GM19193 (cell line): ENCODE measurements at regions not wholly inside any gene's neighbourhood (a gene's known extent, or its start where the extent isn't known, plus 50 kb on each side); places are given as distances from the start of the nearest gene placed in this dataset.

Experiments
- POLR2A ChIP-seq: IDR thresholded peaks from 4 replicates; pipeline ENCODE4 v1.6.1; 2011; ENCODE audit not compliant: insufficient read depth, insufficient read length; ENCODE audit errors: extremely low read depth

DNA sequence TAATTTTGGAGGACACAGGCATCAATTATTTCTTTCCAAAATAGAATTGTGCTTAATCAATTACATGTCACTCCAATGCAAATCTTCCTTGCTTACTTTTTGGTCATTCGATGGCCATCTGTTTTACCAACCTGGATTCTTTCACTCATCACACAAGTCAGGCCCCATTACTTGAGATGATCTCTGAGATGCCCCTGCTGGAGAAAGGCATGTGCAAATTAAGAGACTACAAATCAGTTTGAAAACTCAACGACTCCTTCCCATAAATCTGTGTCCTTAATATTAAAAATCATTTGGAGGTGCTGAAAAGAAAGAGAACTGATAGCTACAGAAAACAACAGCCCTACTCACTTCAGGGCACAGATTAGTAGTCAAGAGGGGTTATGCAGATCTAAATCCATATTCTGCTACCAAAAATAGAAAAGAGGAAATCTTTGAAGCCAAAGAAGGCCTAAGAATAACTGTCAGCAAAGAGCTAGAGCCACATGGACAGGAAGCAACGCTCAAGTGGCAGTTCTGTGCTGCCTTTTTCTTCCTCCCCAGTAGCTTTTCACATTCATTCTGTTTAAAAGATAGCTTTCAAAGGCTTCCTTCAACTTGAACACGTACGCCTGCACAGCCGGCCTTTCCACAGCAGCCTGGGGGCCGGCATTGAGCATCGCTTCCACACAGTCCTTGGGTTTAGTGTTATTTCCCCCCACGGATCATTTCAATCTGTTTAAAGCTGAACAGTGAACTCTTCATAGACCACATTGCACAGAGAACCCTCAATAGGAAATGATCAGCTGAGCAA lies 79.3 kb upstream of the MAP3K1 start:
- no peak for TF ChIP-seq POLR2A

- TF ChIP-seq POLR2A = no peak
Observed at GRCh38 chr5:56734091-56734694, 81.2 kb upstream of the MAP3K1 start.

- no peak for TF ChIP-seq POLR2A
Observed at GRCh38 chr5:56733580-56733979, 81.8 kb upstream of the MAP3K1 start.

DNA sequence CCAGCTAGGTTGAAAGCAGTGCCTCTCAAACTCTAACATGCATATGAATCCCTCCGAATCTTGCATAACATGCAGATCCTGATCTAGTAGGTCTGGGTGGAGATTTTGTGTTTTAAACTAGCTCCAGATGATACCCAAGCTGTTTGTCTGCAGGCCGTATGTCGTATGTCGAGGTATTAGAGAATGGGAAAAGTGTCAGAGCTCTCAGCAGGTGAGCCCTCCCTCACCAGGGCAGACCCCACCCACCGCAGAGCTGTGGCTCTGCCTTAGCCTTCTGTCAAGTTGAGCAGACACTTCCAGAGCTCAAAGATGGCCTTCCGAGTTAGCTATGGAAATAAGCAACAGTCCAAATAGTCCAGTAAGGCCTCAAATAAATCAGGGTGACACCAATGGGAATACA lies 83.2 kb upstream of the MAP3K1 start:
- TF ChIP-seq POLR2A = no peak

GRCh38 chr5:56729488-56729887 lies 85.9 kb upstream of the MAP3K1 start:
- TF ChIP-seq POLR2A = no peak

DNA sequence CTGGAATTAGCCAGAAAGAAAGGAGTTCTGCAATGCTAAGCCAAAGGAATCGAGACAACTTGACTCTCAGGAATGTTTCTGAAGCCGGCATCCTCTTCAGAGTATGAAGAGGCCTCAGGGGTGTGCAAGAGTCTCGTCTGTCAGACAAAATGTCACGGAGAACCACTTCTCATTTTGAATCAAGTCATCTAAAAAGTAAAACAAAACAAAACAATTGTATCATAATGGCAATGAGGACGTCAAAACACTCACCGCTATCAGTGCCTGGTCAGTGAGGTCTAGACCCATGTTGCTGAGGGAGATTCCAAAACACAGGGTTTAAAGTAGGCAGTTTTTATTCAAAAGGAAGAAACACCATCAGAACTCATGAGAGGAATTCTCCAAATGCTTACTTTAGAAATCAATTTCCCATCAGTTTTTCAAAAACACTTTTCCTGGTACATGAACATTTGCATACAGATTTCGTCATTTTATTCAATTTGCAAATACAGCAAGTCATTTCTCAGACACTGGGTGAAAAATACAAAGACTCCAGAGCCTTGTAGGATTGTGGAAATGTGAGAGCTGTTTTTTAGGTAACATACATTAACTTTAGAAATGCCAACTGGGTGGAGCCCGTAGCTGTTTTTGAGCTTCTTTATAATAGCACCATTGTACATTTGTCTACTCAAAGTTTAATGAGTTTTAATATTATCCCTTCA lies 89.5 kb upstream of the MAP3K1 start:
- TF ChIP-seq POLR2A = no peak

GRCh38 chr5:56722317-56722716 lies 93.0 kb upstream of the MAP3K1 start:
- TF ChIP-seq POLR2A = no peak

DNA sequence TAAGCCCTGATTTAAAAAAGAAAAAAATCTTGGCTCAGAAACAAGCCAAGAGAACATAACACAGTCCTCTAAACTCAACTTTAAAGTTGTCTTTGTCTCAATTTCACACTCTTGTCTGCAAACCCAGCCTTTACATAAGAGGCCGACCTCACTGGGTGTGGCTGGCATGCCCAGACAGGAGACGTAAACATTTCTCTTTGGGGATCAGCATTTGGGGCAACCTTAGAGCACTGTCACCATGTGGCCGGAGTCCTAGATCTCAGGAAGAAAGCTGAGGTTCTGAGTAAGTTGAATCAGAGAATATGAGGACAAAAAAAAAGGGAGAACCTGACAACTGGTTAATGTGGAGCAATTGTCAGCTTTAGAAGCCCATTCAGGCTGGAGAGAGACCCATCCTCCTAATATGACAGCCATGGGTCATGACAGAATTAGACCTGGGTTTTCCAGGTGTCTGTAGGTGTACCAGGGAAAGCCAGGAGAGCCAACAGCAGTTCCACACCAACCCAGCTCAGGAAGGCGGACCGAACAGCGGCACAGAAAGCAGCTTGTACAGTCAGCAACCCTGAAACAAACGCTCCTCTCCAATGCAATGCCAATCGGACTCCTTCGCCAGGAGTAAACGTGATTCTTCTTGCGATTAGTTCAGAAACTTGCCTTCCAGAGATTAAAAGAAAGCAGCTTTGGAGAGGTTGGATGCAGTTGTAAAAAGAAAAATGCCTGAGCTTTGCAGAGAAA lies 97.9 kb upstream of the MAP3K1 start:
- TF ChIP-seq POLR2A = no peak

DNA sequence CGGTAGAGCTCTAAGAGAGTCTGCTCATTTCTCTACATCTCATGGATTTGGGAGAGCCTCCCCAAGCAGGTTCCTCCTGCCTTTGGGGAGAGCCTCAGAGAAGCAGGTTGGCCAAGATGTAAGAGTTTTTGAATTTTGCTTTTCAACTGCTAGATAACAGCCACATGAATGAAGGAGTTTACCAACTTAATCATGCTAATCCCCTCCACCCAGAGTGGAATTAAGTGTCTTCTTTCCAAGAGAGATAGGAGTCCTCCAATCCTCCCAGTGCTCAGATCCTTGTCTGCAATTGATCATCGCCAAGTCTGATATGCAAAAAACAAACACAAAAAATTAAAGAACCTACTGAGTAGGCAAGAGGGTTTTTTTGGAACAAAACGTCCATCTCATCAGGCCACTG lies 99.4 kb upstream of the MAP3K1 start:
- no peak for TF ChIP-seq POLR2A

GRCh38 chr5:56712895-56713591 lies 102.3 kb upstream of the MAP3K1 start:
- no peak for TF ChIP-seq POLR2A

- TF ChIP-seq POLR2A = no peak
Observed at GRCh38 chr5:56710826-56711590, 104.3 kb upstream of the MAP3K1 start.

GRCh38 chr5:56706504-56706903 lies 108.8 kb upstream of the MAP3K1 start:
- TF ChIP-seq POLR2A = no peak

- TF ChIP-seq POLR2A = no peak
Observed at GRCh38 chr5:56705217-56705616, 110.1 kb upstream of the MAP3K1 start.

DNA sequence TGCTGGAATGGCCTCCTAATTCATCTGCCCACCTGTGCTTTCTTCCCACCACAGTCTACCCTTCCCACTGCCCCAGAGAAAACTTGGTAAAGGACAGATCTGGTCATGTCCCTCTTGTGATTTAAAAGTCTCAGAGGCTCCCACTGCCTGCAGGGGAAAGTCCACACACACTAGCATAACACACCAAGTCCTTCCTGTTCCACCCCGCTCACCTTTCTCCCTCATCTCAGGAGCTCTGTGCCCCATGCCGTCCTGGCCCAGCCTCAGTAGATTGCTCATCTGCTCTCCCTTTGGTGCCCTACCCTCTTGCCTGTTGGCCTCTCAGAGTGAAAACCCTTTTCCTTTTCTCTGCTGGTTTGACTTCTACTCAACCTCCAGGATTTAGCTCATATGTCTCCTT lies 111.4 kb upstream of the MAP3K1 start:
- no peak for TF ChIP-seq POLR2A
